ENCODE measurements at regions not wholly inside any gene's neighbourhood (a gene's known extent, or its start where the extent isn't known, plus 50 kb on each side); places are given as distances from the start of the nearest gene placed in this dataset.

- H3K4me1 ChIP-seq (replicated peaks in 1 of 2; ENCODE audit: control insufficient read depth in 2 of 2, insufficient read depth in 2 of 2, low read length in 2 of 2), result no peaks in the 10 kb centered on the region
- no TSS peak for BruUV-seq (replicated peaks)
- no peaks in the 10 kb centered on the region for H3K9me1 ChIP-seq (ENCODE audit: control insufficient read depth, insufficient read depth, low read length)
- H3K79me2 ChIP-seq (ENCODE audit: control insufficient read depth, insufficient read depth, low read length), result no peaks in the 10 kb centered on the region
- no peak for ATAC-seq
- H2AFZ ChIP-seq (ENCODE audit: low read depth, low read length), result no peak overlapping the region
- intact Hi-C loops (cut with micrococcal nuclease), result no loop called here
- no peaks in the 10 kb centered on the region; a peak in 1 of 5 replicates for H3K27me3 ChIP-seq (ENCODE audit: control insufficient read depth in 2 of 2, insufficient read depth in 2 of 2, low read length in 2 of 2)
- H3K4me3 ChIP-seq, result no peak overlapping the region
- no peak for DNase-seq (ENCODE audit: extremely low read depth in 1 of 4, low spot score in 3 of 4)
- no peaks in the 10 kb centered on the region for H3K36me3 ChIP-seq (ENCODE audit: control insufficient read depth, insufficient read depth, low read length)
- H3K4me2 ChIP-seq (ENCODE audit: insufficient read depth, low read length), result no peak overlapping the region
- no peaks in the 10 kb centered on the region for H4K20me1 ChIP-seq (replicated peaks; ENCODE audit: control insufficient read depth, insufficient read depth, low read length)
- no peaks in the 10 kb centered on the region for H3K9me3 ChIP-seq (replicated peaks; ENCODE audit: control insufficient read depth, insufficient read depth, low read depth, low read length)
- no peak overlapping the region for H3K27ac ChIP-seq (ENCODE audit: extremely low read depth, low read depth, low read length)
- POLR2A ChIA-PET, result no interaction called here
- in situ Hi-C loops (cut with MboI), result no loop called here
- TF ChIP-seq HDAC8 (tag; IDR thresholded peaks at IDR 0.05) (no peak), NFYB (IDR thresholded peaks at IDR 0.05; ENCODE audit: extremely low read depth, insufficient read length) (no peak), ZNF696 (CRISPR knock-in tag; conservative IDR thresholded peaks at IDR 0.05) (no peak), NFIC (IDR thresholded peaks at IDR 0.05) (no peak), BMI1 (IDR thresholded peaks at IDR 0.05; ENCODE audit: low read length) (no peak), ZNF655 (CRISPR knock-in tag; IDR thresholded peaks at IDR 0.05) (no peak), HDAC2 (IDR thresholded peaks at IDR 0.05) (no peak), SREBF2 (CRISPR knock-in tag; IDR thresholded peaks at IDR 0.05) (no peak), POLR2A (conservative IDR thresholded peaks at IDR 0.05) (no peak), ZHX1 (conservative IDR thresholded peaks at IDR 0.05; ENCODE audit: low read length) (no peak), ZNF175 (CRISPR knock-in tag; IDR thresholded peaks at IDR 0.05; ENCODE audit: low read depth) (no peak), KAT8 (IDR thresholded peaks at IDR 0.05; ENCODE audit: low read depth) (no peak), MYC (IDR thresholded peaks at IDR 0.05; ENCODE audit: low read depth, low read length) (no peak), MYC (CRISPR knock-in tag; IDR thresholded peaks at IDR 0.05; ENCODE audit: borderline replicate concordance, low read depth) (no peak), LEF1 (IDR thresholded peaks at IDR 0.05) (no peak), STAT5B (CRISPR knock-in tag; IDR thresholded peaks at IDR 0.05) (no peak), SRSF1 (IDR thresholded peaks at IDR 0.05; ENCODE audit: low read depth, low read length) (no peak), DNMT1 (IDR thresholded peaks at IDR 0.05) (no peak), ZBTB9 (CRISPR knock-in tag; IDR thresholded peaks at IDR 0.05) (no peak), NCOA4 (IDR thresholded peaks at IDR 0.05; ENCODE audit: partially characterized antibody) (no peak), KDM2B (CRISPR knock-in tag; IDR thresholded peaks at IDR 0.05) (no peak)
- CTCF ChIA-PET (ENCODE audit: low intra/inter-chr PET ratio), result no interaction called here
- no peak overlapping the region for H3K9ac ChIP-seq (ENCODE audit: insufficient read depth in 1 of 2, low read depth in 2 of 2, low read length in 2 of 2)
- FAIRE-seq, result no peak
Measured at GRCh38 chr4:151473521-151474097, 64.6 kb downstream of the FHIP1A start.
